Upper lobe of left lung (tissue), 6 donors: ENCODE measurements at regions not wholly inside any gene's neighbourhood (a gene's known extent, or its start where the extent isn't known, plus 50 kb on each side); places are given as distances from the start of the nearest gene placed in this dataset.

ENCODE experiments used
- ATAC-seq, 2 donors: fragments of 200-7000 bp; cut with Tn5 transposase; one replicate each; pipeline ENCODE4 v1.9.1; 2022; ENCODE audit warnings: mild to moderate bottlenecking in 2 of 2, moderate library complexity in 2 of 2; ENCODE audit not compliant: low FRiP score in 2 of 2
- DNase-seq, 2 donors: peaks; one replicate each; pipeline ENCODE4 v3.0.0-alpha.2; 2019 to 2020
- H3K27ac ChIP-seq, 4 donors: fragments of 200-600 bp; sonication (generic); one replicate each; pipeline ENCODE4 v1.5.1; 2016 to 2019
- H3K27me3 ChIP-seq, 4 donors: fragments of 200-600 bp; sonication (generic); one replicate each; pipeline ENCODE4 v1.5.1; 2017 to 2019
- H3K36me3 ChIP-seq, 4 donors: fragments of 200-600 bp; sonication (generic); one replicate each; pipeline ENCODE4 v1.5.1; 2016 to 2019
- H3K4me1 ChIP-seq, 4 donors: fragments of 200-600 bp; sonication (generic); one replicate each; pipeline ENCODE4 v1.5.1; 2018 to 2019
- H3K4me3 ChIP-seq, 4 donors: fragments of 200-600 bp; sonication (generic); one replicate each; pipeline ENCODE4 v1.5.1; 2017 to 2019; ENCODE audit warnings: mild to moderate bottlenecking in 2 of 4, moderate library complexity in 1 of 4
- H3K9me3 ChIP-seq, 4 donors: fragments of 200-600 bp; sonication (generic); one replicate each; pipeline ENCODE4 v1.5.1; 2018 to 2019
- EP300 ChIP-seq, 4 donors: sonication (generic); formaldehyde crosslinking; IDR thresholded peaks; one replicate each; pipeline ENCODE4 v1.5.1; 2017; ENCODE audit warnings: antibody characterized with exemption in 4 of 4, control low read depth in 2 of 4
- POLR2A ChIP-seq, 4 donors: fragments of 450-650 bp; IDR thresholded peaks; one replicate each; pipeline ENCODE4 v1.5.1; 2016 to 2017; ENCODE audit warnings: antibody characterized with exemption in 4 of 4, mild to moderate bottlenecking in 2 of 4
- POLR2AphosphoS5 ChIP-seq, 2 donors: sonication (generic); formaldehyde crosslinking; IDR thresholded peaks; one replicate each; pipeline ENCODE4 v1.5.1; 2017; ENCODE audit warnings: antibody characterized with exemption in 2 of 2
- WGBS, 2 donors: methylation state at CpG; one replicate each; pipeline ENCODE4 v1.1.5; 2017 to 2018; 5-methylcytosine and 5-hydroxymethylcytosine counted together
- TF ChIP-seq, protein P1 (sequence below), 6 experiments: fragments of 450-650 bp in 4 of 6; fragments of 200-600 bp in 2 of 6; sonication (generic) in 2 of 6; IDR thresholded peaks; one replicate each; pipeline ENCODE4 v1.5.1; 2016 to 2019; ENCODE audit warnings: antibody characterized with exemption in 6 of 6
- donor health status: DM: no; HTN: no; CAD: no; lungs with moderate emphysema.
- donor health status: DM: no; HTN: yes; CAD: no; lungs with severe emphysema.

DNA sequence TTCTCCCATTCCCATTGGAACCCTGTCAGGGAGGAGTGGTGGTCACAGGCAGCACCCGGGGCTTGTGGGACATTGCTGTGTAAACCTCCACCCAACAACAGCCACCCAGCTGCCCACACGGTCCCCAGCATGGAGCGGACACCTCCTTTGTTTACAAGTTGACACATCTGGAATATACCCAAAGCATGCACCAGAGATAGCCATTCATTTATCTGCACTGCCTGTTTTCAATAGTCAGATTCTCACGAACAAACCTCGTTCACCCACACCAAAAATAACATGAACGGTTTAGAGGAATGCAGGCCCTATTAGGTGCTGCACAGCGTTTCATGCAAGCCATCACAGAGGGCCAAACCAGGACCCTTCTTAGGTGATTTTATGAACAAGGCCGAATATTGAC, 244.8 kb downstream of the FOXL1 start:
- TF ChIP-seq POLR2AphosphoS5 (IDR thresholded peaks at IDR 0.05) (no peak), EP300 (IDR thresholded peaks at IDR 0.05) (no peak), POLR2A (IDR thresholded peaks at IDR 0.05) (no peak)
- TF ChIP-seq, protein P1, sequence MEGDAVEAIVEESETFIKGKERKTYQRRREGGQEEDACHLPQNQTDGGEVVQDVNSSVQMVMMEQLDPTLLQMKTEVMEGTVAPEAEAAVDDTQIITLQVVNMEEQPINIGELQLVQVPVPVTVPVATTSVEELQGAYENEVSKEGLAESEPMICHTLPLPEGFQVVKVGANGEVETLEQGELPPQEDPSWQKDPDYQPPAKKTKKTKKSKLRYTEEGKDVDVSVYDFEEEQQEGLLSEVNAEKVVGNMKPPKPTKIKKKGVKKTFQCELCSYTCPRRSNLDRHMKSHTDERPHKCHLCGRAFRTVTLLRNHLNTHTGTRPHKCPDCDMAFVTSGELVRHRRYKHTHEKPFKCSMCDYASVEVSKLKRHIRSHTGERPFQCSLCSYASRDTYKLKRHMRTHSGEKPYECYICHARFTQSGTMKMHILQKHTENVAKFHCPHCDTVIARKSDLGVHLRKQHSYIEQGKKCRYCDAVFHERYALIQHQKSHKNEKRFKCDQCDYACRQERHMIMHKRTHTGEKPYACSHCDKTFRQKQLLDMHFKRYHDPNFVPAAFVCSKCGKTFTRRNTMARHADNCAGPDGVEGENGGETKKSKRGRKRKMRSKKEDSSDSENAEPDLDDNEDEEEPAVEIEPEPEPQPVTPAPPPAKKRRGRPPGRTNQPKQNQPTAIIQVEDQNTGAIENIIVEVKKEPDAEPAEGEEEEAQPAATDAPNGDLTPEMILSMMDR (IDR thresholded peaks at IDR 0.05) = no peak
- Histone ChIP-seq H3K4me3 (no peak overlapping the region), H3K36me3 (no peaks in the 10 kb centered on the region), H3K27ac (no peak overlapping the region), H3K4me1 (peaks cover 0 to 6% (median 2%) of the 10 kb centered on the region in 4 donors), H3K9me3 (no peaks in the 10 kb centered on the region), H3K27me3 (no peaks in the 10 kb centered on the region)
- ATAC-seq (no peak), DNase-seq (no peak)
- WGBS, 2 donors = 78 to 85% methylated on average over 7 to 8 of the region's 8 CpGs

DNA sequence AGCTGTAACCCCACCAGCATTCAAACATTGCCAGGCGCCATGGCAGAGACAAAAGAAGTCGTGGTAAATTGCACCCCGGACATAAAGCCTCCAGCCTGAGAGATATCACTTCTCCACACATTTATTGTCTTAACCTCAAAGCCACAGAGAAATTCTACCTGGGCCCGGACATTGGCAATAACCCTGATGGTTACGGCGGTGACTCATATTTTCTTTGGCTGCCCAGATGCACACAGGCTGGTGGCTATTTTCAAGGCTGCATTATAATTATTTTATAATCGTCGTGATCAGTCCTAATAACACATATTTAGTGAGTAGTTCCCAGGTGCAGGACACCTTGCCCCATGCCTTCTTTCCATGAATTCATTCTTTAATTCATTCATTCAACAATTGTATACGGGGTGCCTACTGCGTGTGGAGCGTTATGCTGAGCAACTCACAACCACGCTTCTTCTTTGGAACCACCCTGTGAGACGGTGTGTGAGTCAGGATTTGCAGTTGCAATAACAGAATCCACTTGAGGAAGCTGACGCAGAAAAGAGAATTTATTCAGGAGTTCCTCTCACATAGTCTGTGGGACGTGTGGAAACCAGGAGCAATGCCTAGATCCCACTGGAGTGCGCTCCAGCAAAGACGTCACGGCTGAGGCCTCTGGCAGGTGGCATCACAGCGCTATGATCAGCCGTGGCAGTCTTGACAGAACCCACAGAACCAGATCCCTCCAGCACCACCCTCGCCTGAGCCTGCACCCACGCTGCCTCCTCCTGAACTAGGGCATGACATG, 245.7 kb downstream of the FOXL1 start:
- no peak for TF ChIP-seq POLR2A (IDR thresholded peaks at IDR 0.05)
- TF ChIP-seq, protein P1 (IDR thresholded peaks at IDR 0.05) = no peak
- no peak for TF ChIP-seq POLR2AphosphoS5 (IDR thresholded peaks at IDR 0.05)
- TF ChIP-seq EP300 (IDR thresholded peaks at IDR 0.05) = no peak
- Histone ChIP-seq H3K27me3 (no peaks in the 10 kb centered on the region), H3K4me1 (peaks cover 0 to under 1% (median 0%) of the 10 kb centered on the region in 4 donors), H3K36me3 (no peaks in the 10 kb centered on the region), H3K4me3 (no peak overlapping the region), H3K9me3 (no peaks in the 10 kb centered on the region), H3K27ac (no peak overlapping the region)
- ATAC-seq = no peak
- DNase-seq = no peak
- 84 to 86% methylated on average over 18 to 22 of the region's 22 CpGs for WGBS, 2 donors

DNA sequence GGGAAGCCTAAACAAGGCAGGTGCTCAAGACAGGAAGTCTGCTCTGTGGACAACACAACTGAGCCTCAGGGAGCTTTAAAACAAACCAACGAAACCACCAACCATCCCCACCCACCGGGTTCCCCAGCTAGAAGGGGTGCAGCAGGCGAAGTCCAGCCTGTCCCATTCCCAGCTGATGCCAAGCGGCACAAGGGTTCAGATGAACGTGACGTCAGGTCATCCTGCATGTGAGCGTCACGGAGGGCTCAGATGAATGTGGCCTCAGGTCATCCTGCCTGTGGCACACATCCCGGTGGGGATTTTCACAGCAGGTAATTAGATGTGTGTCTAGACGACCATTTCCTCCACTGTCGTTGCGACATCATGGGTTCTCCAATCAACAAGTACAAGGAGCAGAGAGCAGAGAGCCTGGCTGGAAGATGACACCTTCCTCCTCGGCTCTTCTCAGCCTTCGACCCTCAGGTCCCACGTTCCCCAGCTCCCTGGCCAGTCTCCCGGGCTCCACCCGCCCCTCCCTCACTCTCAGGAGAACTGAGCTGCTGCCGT, 246.5 kb downstream of the FOXL1 start:
- H3K36me3 ChIP-seq = no peaks in the 10 kb centered on the region
- TF ChIP-seq EP300 (IDR thresholded peaks at IDR 0.05) (no peak), POLR2A (IDR thresholded peaks at IDR 0.05) (no peak), POLR2AphosphoS5 (IDR thresholded peaks at IDR 0.05) (no peak)
- TF ChIP-seq, protein P1 (IDR thresholded peaks at IDR 0.05) = no peak
- H3K27ac ChIP-seq = no peak overlapping the region
- H3K4me3 ChIP-seq = no peak overlapping the region
- ATAC-seq (no peak), DNase-seq (no peak)
- H3K4me1 ChIP-seq = no peaks in the 10 kb centered on the region
- H3K9me3 ChIP-seq = no peaks in the 10 kb centered on the region
- 37 to 51% methylated on average over 12 to 18 of the region's 18 CpGs for WGBS, 2 donors
- no peaks in the 10 kb centered on the region for H3K27me3 ChIP-seq

DNA sequence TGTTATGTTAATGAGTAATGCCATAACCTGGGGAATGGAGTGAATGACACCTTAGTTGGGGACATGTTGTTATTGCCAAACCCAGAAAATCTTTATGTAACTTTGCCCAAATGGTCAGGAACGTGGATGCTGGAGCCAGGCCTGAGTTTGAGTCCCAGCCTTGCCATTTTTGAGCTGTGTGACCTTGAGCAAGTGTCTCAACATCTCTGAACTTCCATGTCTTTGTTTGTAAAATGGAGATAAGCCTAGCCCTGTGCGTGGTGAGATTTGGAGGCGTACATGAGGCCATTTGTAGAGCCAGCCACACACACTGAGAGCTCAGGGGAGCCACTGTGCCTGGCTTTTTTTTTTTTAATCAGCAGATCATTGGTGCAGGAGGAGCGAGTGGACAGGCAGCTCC, 247.3 kb downstream of the FOXL1 start:
- Histone ChIP-seq H3K36me3 (no peaks in the 10 kb centered on the region), H3K27me3 (no peaks in the 10 kb centered on the region), H3K9me3 (no peaks in the 10 kb centered on the region), H3K4me3 (no peak overlapping the region), H3K27ac (no peak overlapping the region), H3K4me1 (no peaks in the 10 kb centered on the region)
- no peak for ATAC-seq
- no peak for DNase-seq
- TF ChIP-seq, protein P1 (IDR thresholded peaks at IDR 0.05) = no peak
- TF ChIP-seq POLR2AphosphoS5 (IDR thresholded peaks at IDR 0.05) (no peak), EP300 (IDR thresholded peaks at IDR 0.05) (no peak), POLR2A (IDR thresholded peaks at IDR 0.05) (no peak)
- 80 to 92% methylated on average over 4 of the region's 4 CpGs for WGBS, 2 donors
